WTC11 (cell line): ENCODE measurements at regions not wholly inside any gene's neighbourhood (a gene's known extent, or its start where the extent isn't known, plus 50 kb on each side); places are given as distances from the start of the nearest gene placed in this dataset.

Source experiments
- ATAC-seq: fragments of 200-7000 bp; cut with Tn5 transposase; 2 replicates; pipeline ENCODE4 v1.10.0; 2021; ENCODE audit warnings: mild to moderate bottlenecking, moderate library complexity
- CTCF ChIA-PET: fragments of 300-600 bp; sonication (Branson Sonifier 250); formaldehyde crosslinking; loops from one replicate; lab custom pipeline; 2021; ENCODE audit warnings: antibody characterized with exemption; lab: Charles Lee
- POLR2A ChIA-PET: fragments of 350-600 bp; sonication (Branson Sonifier 250); formaldehyde crosslinking; loops from one replicate; lab custom pipeline; 2021; ENCODE audit warnings: antibody characterized with exemption; lab: Charles Lee
- DNase-seq: peaks from one replicate; pipeline ENCODE4 v3.0.0; 2021; ENCODE audit warnings: low spot score
- H3K27ac Mint-ChIP-seq: 2 replicates; pipeline ENCODE4 v1.8.0; 2021; ENCODE audit warnings: mixed read lengths
- H3K27me3 Mint-ChIP-seq: 2 replicates; pipeline ENCODE4 v1.8.0; 2021; ENCODE audit warnings: low read depth, mild to moderate bottlenecking, moderate library complexity, mixed read lengths
- H3K36me3 Mint-ChIP-seq: 2 replicates; pipeline ENCODE4 v1.8.0; 2021; ENCODE audit warnings: mixed read lengths
- H3K4me1 Mint-ChIP-seq: 2 replicates; pipeline ENCODE4 v1.8.0; 2022; ENCODE audit warnings: mixed read lengths
- H3K4me3 Mint-ChIP-seq: 2 replicates; pipeline ENCODE4 v1.8.0; 2021; ENCODE audit warnings: mild to moderate bottlenecking, moderate library complexity, mixed read lengths
- H3K9me3 Mint-ChIP-seq: 2 replicates; pipeline ENCODE4 v1.8.0; 2021; ENCODE audit warnings: mixed read lengths
- ATF3 ChIP-seq: sonication (generic); formaldehyde crosslinking; conservative IDR thresholded peaks from 2 replicates; pipeline ENCODE4 v1.8.1; 2022; ENCODE audit warnings: mild to moderate bottlenecking, missing genetic modification reagents
- ATF6 ChIP-seq: sonication (generic); formaldehyde crosslinking; IDR thresholded peaks from 2 replicates; pipeline ENCODE4 v1.8.1; 2023; ENCODE audit warnings: mild to moderate bottlenecking, missing genetic modification reagents
- CREB1 ChIP-seq: sonication (generic); formaldehyde crosslinking; IDR thresholded peaks from 2 replicates; pipeline ENCODE4 v1.8.0; 2023; ENCODE audit warnings: mild to moderate bottlenecking, missing genetic modification reagents
- CREM ChIP-seq: sonication (generic); formaldehyde crosslinking; IDR thresholded peaks from 2 replicates; pipeline ENCODE4 v1.8.1; 2022; ENCODE audit warnings: mild to moderate bottlenecking, missing genetic modification reagents, moderate library complexity
- ELF4 ChIP-seq: sonication (generic); formaldehyde crosslinking; IDR thresholded peaks from 2 replicates; pipeline ENCODE4 v1.8.1; 2022; ENCODE audit warnings: low read depth, mild to moderate bottlenecking, moderate library complexity, missing genetic modification reagents
- EMX1 ChIP-seq: fragments of 250-450 bp; sonication (Bioruptor Pico); IDR thresholded peaks from 2 replicates; pipeline ENCODE4 v1.8.0; 2021; ENCODE audit warnings: mild to moderate bottlenecking
- ERG ChIP-seq: fragments of 250-450 bp; sonication (Bioruptor Pico); IDR thresholded peaks from 2 replicates; pipeline ENCODE4 v1.8.0; 2021; ENCODE audit warnings: mild to moderate bottlenecking
- JAZF1 ChIP-seq: fragments of 250-450 bp; sonication (Bioruptor Pico); IDR thresholded peaks from 2 replicates; pipeline ENCODE4 v1.9.0; 2021; ENCODE audit warnings: moderate library complexity, mild to moderate bottlenecking, inconsistent platforms
- MAX ChIP-seq: sonication (generic); formaldehyde crosslinking; IDR thresholded peaks from 2 replicates; pipeline ENCODE4 v1.8.0; 2022; ENCODE audit warnings: mild to moderate bottlenecking, missing genetic modification reagents
- NFE2L1 ChIP-seq: sonication (generic); formaldehyde crosslinking; IDR thresholded peaks from 2 replicates; pipeline ENCODE4 v1.8.1; 2023; ENCODE audit warnings: missing genetic modification reagents
- NR2C2 ChIP-seq: sonication (generic); formaldehyde crosslinking; IDR thresholded peaks from 2 replicates; pipeline ENCODE4 v1.8.0; 2022; ENCODE audit warnings: mild to moderate bottlenecking, missing genetic modification reagents
- NR3C1 ChIP-seq: sonication (generic); formaldehyde crosslinking; conservative IDR thresholded peaks from 2 replicates; pipeline ENCODE4 v1.8.1; 2023; ENCODE audit warnings: low read depth, mild to moderate bottlenecking, missing genetic modification reagents
- OVOL2 ChIP-seq: fragments of 250-450 bp; sonication (Bioruptor Pico); IDR thresholded peaks from 2 replicates; pipeline ENCODE4 v1.9.0; 2021; ENCODE audit warnings: mild to moderate bottlenecking, borderline replicate concordance
- PRRX2 ChIP-seq: fragments of 250-450 bp; sonication (Bioruptor Pico); IDR thresholded peaks from 2 replicates; pipeline ENCODE4 v1.8.0; 2021; ENCODE audit warnings: mild to moderate bottlenecking
- RELA ChIP-seq: sonication (generic); formaldehyde crosslinking; IDR thresholded peaks from 2 replicates; pipeline ENCODE4 v1.8.1; 2022; ENCODE audit warnings: missing genetic modification reagents, mild to moderate bottlenecking, borderline replicate concordance
- ZNF121 ChIP-seq: sonication (generic); formaldehyde crosslinking; IDR thresholded peaks from 2 replicates; pipeline ENCODE4 v1.8.0; 2023; ENCODE audit warnings: missing genetic modification reagents
- ZNF396 ChIP-seq: fragments of 250-450 bp; sonication (Bioruptor Pico); IDR thresholded peaks from 2 replicates; pipeline ENCODE4 v1.8.0; 2021; ENCODE audit warnings: mild to moderate bottlenecking, moderate library complexity, borderline replicate concordance
- TF ChIP-seq, protein P1 (sequence below): fragments of 250-450 bp; sonication (Bioruptor Pico); conservative IDR thresholded peaks from 2 replicates; pipeline ENCODE4 v1.9.0; 2021; ENCODE audit warnings: mild to moderate bottlenecking
- TF ChIP-seq, protein P2 (sequence below): sonication (generic); formaldehyde crosslinking; IDR thresholded peaks from 2 replicates; pipeline ENCODE4 v1.8.0; 2022; ENCODE audit warnings: missing genetic modification reagents
- TF ChIP-seq, protein P3 (sequence below): fragments of 250-450 bp; sonication (Bioruptor Pico); IDR thresholded peaks from 2 replicates; pipeline ENCODE4 v1.9.0; 2021; ENCODE audit warnings: mild to moderate bottlenecking
- TF ChIP-seq, protein P4 (sequence below): sonication (generic); formaldehyde crosslinking; conservative IDR thresholded peaks from 2 replicates; pipeline ENCODE4 v1.8.1; 2023; ENCODE audit warnings: mild to moderate bottlenecking, low read depth, missing genetic modification reagents, moderate library complexity
- TF ChIP-seq, protein P5 (sequence below): sonication (generic); formaldehyde crosslinking; IDR thresholded peaks from 2 replicates; pipeline ENCODE4 v1.8.1; 2022; ENCODE audit warnings: low read depth, missing genetic modification reagents, borderline replicate concordance

DNA sequence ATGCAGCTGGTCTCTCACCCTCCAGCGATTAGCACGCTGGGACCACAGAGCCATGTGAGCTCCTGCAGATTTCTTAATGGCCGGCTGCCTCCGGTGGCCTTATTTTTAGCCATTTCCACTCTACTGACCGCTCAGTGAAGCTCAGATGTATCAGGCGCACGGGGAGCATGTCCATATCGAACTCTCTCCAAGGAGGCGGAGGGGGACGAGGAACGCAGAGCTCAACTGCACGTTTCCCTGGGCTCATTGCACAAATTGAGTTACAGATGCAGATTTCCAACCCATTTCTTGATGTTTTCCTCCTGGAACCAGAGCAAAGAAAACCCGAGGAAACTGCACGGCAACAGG is 207.1 kb downstream of the CTTN start:
- no peaks in the 10 kb centered on the region for H3K27me3 Mint-ChIP-seq
- H3K4me3 Mint-ChIP-seq, result no peak overlapping the region

GRCh38 chr11:70605846-70606245 is 207.5 kb downstream of the CTTN start:
- DNase-seq, result no peak
- H3K9me3 Mint-ChIP-seq, result no peaks in the 10 kb centered on the region
- H3K27ac Mint-ChIP-seq, result peak overlapping the region; percentile 90
- H3K4me1 Mint-ChIP-seq, result peaks cover 56% of the 10 kb centered on the region
- no peak overlapping the region for H3K4me3 Mint-ChIP-seq
- no peak for ATAC-seq
- ChIA-PET CTCF (interaction anchor here (0.6 to 1.2 kb wide), 4 partner anchors 23 to 150 kb away, joined by 3 to 5 read pairs (median 4); no protein-coding TSS in a partner anchor), POLR2A (no interaction called here)
- H3K36me3 Mint-ChIP-seq, result no peaks in the 10 kb centered on the region
- H3K27me3 Mint-ChIP-seq, result no peaks in the 10 kb centered on the region
- TF ChIP-seq, protein P1, sequence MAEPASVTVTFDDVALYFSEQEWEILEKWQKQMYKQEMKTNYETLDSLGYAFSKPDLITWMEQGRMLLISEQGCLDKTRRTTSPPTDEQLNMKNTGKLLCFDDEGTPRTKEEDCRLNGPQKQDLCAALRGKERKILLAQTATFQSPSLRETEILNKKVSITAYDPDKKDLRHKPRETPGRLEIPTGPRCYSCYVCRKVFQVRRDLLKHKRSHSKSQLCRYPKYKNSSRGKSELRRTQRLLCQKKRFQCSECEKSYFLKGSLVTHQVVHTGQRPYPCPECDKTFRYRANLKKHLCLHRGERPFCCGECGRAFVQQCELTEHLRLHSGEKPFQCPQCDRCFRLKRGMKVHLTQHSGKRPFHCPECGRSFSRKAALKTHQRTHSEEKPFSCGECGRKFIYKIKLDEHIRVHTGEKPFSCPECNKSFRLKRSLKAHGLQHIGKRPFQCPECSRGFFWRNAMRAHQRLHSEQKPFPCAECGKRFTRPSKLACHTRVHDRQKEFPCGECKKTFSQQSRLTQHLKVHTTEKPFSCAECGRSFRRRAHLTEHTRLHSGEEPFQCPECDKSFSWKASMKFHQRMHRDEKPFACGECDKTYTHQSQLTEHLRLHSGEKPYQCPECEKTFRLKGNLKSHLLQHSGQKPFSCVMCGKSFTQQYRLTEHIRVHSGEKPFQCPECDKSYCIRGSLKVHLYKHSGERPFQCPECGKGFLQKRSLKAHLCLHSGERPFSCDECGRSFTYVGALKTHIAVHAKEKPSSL (CRISPR knock-in tag), result no peak
- TF ChIP-seq OVOL2, result no peak
- TF ChIP-seq, protein P2, sequence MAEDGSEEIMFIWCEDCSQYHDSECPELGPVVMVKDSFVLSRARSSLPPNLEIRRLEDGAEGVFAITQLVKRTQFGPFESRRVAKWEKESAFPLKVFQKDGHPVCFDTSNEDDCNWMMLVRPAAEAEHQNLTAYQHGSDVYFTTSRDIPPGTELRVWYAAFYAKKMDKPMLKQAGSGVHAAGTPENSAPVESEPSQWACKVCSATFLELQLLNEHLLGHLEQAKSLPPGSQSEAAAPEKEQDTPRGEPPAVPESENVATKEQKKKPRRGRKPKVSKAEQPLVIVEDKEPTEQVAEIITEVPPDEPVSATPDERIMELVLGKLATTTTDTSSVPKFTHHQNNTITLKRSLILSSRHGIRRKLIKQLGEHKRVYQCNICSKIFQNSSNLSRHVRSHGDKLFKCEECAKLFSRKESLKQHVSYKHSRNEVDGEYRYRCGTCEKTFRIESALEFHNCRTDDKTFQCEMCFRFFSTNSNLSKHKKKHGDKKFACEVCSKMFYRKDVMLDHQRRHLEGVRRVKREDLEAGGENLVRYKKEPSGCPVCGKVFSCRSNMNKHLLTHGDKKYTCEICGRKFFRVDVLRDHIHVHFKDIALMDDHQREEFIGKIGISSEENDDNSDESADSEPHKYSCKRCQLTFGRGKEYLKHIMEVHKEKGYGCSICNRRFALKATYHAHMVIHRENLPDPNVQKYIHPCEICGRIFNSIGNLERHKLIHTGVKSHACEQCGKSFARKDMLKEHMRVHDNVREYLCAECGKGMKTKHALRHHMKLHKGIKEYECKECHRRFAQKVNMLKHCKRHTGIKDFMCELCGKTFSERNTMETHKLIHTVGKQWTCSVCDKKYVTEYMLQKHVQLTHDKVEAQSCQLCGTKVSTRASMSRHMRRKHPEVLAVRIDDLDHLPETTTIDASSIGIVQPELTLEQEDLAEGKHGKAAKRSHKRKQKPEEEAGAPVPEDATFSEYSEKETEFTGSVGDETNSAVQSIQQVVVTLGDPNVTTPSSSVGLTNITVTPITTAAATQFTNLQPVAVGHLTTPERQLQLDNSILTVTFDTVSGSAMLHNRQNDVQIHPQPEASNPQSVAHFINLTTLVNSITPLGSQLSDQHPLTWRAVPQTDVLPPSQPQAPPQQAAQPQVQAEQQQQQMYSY (CRISPR knock-in tag), result no peak
- TF ChIP-seq ATF6 (CRISPR knock-in tag), result no peak
- TF ChIP-seq PRRX2 (CRISPR knock-in tag), result no peak
- no peak for TF ChIP-seq NR3C1 (CRISPR knock-in tag)
- no peak for TF ChIP-seq EMX1 (CRISPR knock-in tag)
- no peak for TF ChIP-seq NFE2L1 (CRISPR knock-in tag)

More for the DNA sequence above, 207.1 kb downstream of the CTTN start:
- H3K4me1 Mint-ChIP-seq, result peaks cover 52% of the 10 kb centered on the region
- ATAC-seq (no peak), DNase-seq (no peak)
- TF ChIP-seq CREB1 (no peak), MAX (CRISPR knock-in tag) (no peak), ZNF396 (no peak), ATF3 (CRISPR knock-in tag) (no peak), CREM (CRISPR knock-in tag) (no peak), NR3C1 (CRISPR knock-in tag) (no peak), NR2C2 (CRISPR knock-in tag) (no peak), ELF4 (CRISPR knock-in tag) (no peak), ZNF121 (no peak), ERG (no peak), JAZF1 (CRISPR knock-in tag) (no peak), RELA (CRISPR knock-in tag) (no peak)
- TF ChIP-seq, protein P3, sequence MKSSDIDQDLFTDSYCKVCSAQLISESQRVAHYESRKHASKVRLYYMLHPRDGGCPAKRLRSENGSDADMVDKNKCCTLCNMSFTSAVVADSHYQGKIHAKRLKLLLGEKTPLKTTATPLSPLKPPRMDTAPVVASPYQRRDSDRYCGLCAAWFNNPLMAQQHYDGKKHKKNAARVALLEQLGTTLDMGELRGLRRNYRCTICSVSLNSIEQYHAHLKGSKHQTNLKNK (CRISPR knock-in tag), result no peak
- TF ChIP-seq, protein P4, sequence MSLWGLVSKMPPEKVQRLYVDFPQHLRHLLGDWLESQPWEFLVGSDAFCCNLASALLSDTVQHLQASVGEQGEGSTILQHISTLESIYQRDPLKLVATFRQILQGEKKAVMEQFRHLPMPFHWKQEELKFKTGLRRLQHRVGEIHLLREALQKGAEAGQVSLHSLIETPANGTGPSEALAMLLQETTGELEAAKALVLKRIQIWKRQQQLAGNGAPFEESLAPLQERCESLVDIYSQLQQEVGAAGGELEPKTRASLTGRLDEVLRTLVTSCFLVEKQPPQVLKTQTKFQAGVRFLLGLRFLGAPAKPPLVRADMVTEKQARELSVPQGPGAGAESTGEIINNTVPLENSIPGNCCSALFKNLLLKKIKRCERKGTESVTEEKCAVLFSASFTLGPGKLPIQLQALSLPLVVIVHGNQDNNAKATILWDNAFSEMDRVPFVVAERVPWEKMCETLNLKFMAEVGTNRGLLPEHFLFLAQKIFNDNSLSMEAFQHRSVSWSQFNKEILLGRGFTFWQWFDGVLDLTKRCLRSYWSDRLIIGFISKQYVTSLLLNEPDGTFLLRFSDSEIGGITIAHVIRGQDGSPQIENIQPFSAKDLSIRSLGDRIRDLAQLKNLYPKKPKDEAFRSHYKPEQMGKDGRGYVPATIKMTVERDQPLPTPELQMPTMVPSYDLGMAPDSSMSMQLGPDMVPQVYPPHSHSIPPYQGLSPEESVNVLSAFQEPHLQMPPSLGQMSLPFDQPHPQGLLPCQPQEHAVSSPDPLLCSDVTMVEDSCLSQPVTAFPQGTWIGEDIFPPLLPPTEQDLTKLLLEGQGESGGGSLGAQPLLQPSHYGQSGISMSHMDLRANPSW (CRISPR knock-in tag), result no peak
- TF ChIP-seq, protein P5, sequence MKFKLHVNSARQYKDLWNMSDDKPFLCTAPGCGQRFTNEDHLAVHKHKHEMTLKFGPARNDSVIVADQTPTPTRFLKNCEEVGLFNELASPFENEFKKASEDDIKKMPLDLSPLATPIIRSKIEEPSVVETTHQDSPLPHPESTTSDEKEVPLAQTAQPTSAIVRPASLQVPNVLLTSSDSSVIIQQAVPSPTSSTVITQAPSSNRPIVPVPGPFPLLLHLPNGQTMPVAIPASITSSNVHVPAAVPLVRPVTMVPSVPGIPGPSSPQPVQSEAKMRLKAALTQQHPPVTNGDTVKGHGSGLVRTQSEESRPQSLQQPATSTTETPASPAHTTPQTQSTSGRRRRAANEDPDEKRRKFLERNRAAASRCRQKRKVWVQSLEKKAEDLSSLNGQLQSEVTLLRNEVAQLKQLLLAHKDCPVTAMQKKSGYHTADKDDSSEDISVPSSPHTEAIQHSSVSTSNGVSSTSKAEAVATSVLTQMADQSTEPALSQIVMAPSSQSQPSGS, result no peak
- ChIA-PET POLR2A (no interaction called here), CTCF (interaction anchor here (0.6 to 1.2 kb wide), 4 partner anchors 23 to 151 kb away, joined by 3 to 5 read pairs (median 4); no protein-coding TSS in a partner anchor)
- no peaks in the 10 kb centered on the region for H3K9me3 Mint-ChIP-seq
- no peaks in the 10 kb centered on the region for H3K36me3 Mint-ChIP-seq
- H3K27ac Mint-ChIP-seq, result peak overlapping the region; percentile 90
